ENCODE measurements at regions not wholly inside any gene's neighbourhood (a gene's known extent, or its start where the extent isn't known, plus 50 kb on each side); places are given as distances from the start of the nearest gene placed in this dataset.

- no peaks in the 10 kb centered on the region for H3K79me2 ChIP-seq
- H3K4me1 ChIP-seq (ENCODE audit: insufficient read depth) = no peaks in the 10 kb centered on the region
- H3K27me3 ChIP-seq = no peaks in the 10 kb centered on the region
- no peaks in the 10 kb centered on the region for H3K36me3 ChIP-seq (replicated peaks; ENCODE audit: insufficient read depth, low read depth)
- H3K4me3 ChIP-seq = no peak overlapping the region
- no peak overlapping the region for H3K4me2 ChIP-seq
- WGBS (ENCODE audit: low lambda C conversion rate, missing lambda C conversion rate) = 59% methylated on average over 2 of the region's 2 CpGs
- H3K27ac ChIP-seq = no peak overlapping the region
- no peaks in the 10 kb centered on the region for H3K9me3 ChIP-seq (ENCODE audit: low read depth)
- H3K9me2 ChIP-seq (replicated peaks; ENCODE audit: insufficient read depth) = no peaks in the 10 kb centered on the region
- H4K20me1 ChIP-seq (ENCODE audit: insufficient read depth, poor library complexity, severe bottlenecking) = no peaks in the 10 kb centered on the region
- no peak for DNase-seq (ENCODE audit: low spot score)
- H2AFZ ChIP-seq = no peak overlapping the region
- TF ChIP-seq EZH2 (IDR thresholded peaks at IDR 0.05; ENCODE audit: borderline replicate concordance) (no peak), EZH2phosphoT487 (IDR thresholded peaks at IDR 0.05; ENCODE audit: low read depth, severe bottlenecking, unreplicated experiment) (no peak), CTCF (IDR thresholded peaks at IDR 0.05; ENCODE audit: poor library complexity) (no peak)
Measured at GRCh38 chr7:41219276-41219675, 483.6 kb downstream of the INHBA start.

GRCh38 chr7:41217306-41217705, 485.6 kb downstream of the INHBA start:
- no peak overlapping the region for H3K27ac ChIP-seq
- no peak overlapping the region for H2AFZ ChIP-seq
- H3K27me3 ChIP-seq = no peaks in the 10 kb centered on the region
- H3K4me1 ChIP-seq (ENCODE audit: insufficient read depth) = no peaks in the 10 kb centered on the region
- no peak overlapping the region for H3K4me3 ChIP-seq
- 71% methylated on average over 3 of the region's 3 CpGs for WGBS (ENCODE audit: low lambda C conversion rate, missing lambda C conversion rate)
- TF ChIP-seq EZH2 (IDR thresholded peaks at IDR 0.05; ENCODE audit: borderline replicate concordance) (no peak), CTCF (IDR thresholded peaks at IDR 0.05; ENCODE audit: poor library complexity) (no peak), EZH2phosphoT487 (IDR thresholded peaks at IDR 0.05; ENCODE audit: low read depth, severe bottlenecking, unreplicated experiment) (no peak)
- H4K20me1 ChIP-seq (ENCODE audit: insufficient read depth, poor library complexity, severe bottlenecking) = no peaks in the 10 kb centered on the region
- DNase-seq (ENCODE audit: low spot score) = no peak
- H3K9me3 ChIP-seq (ENCODE audit: low read depth) = no peaks in the 10 kb centered on the region
- no peaks in the 10 kb centered on the region for H3K9me2 ChIP-seq (replicated peaks; ENCODE audit: insufficient read depth)
- no peaks in the 10 kb centered on the region for H3K36me3 ChIP-seq (replicated peaks; ENCODE audit: insufficient read depth, low read depth)
- no peak overlapping the region for H3K4me2 ChIP-seq
- no peaks in the 10 kb centered on the region for H3K79me2 ChIP-seq

- H2AFZ ChIP-seq = no peak overlapping the region
- H3K27ac ChIP-seq = no peak overlapping the region
- DNase-seq (ENCODE audit: low spot score) = no peak
- H3K4me2 ChIP-seq = no peak overlapping the region
- 61% methylated on average over 9 of the region's 9 CpGs for WGBS (ENCODE audit: low lambda C conversion rate, missing lambda C conversion rate)
- H3K4me1 ChIP-seq (ENCODE audit: insufficient read depth) = no peaks in the 10 kb centered on the region
- H3K27me3 ChIP-seq = no peaks in the 10 kb centered on the region
- H3K9me3 ChIP-seq (ENCODE audit: low read depth) = no peaks in the 10 kb centered on the region
- H3K9me2 ChIP-seq (replicated peaks; ENCODE audit: insufficient read depth) = no peaks in the 10 kb centered on the region
- TF ChIP-seq EZH2 (IDR thresholded peaks at IDR 0.05; ENCODE audit: borderline replicate concordance) (no peak), EZH2phosphoT487 (IDR thresholded peaks at IDR 0.05; ENCODE audit: low read depth, severe bottlenecking, unreplicated experiment) (no peak), CTCF (IDR thresholded peaks at IDR 0.05; ENCODE audit: poor library complexity) (no peak)
- no peaks in the 10 kb centered on the region for H3K36me3 ChIP-seq (replicated peaks; ENCODE audit: insufficient read depth, low read depth)
- no peaks in the 10 kb centered on the region for H4K20me1 ChIP-seq (ENCODE audit: insufficient read depth, poor library complexity, severe bottlenecking)
- no peaks in the 10 kb centered on the region for H3K79me2 ChIP-seq
- no peak overlapping the region for H3K4me3 ChIP-seq
Measured at GRCh38 chr7:41207141-41207540, 495.7 kb downstream of the INHBA start.

GRCh38 chr7:41206267-41206666, 496.6 kb downstream of the INHBA start:
- no peak for DNase-seq (ENCODE audit: low spot score)
- Histone ChIP-seq H3K9me2 (replicated peaks; ENCODE audit: insufficient read depth) (no peaks in the 10 kb centered on the region), H3K4me2 (peak overlapping the region; percentile 35), H3K27me3 (no peaks in the 10 kb centered on the region), H3K4me1 (ENCODE audit: insufficient read depth) (no peaks in the 10 kb centered on the region), H3K9me3 (ENCODE audit: low read depth) (no peaks in the 10 kb centered on the region), H3K36me3 (replicated peaks; ENCODE audit: insufficient read depth, low read depth) (no peaks in the 10 kb centered on the region), H2AFZ (no peak overlapping the region), H3K27ac (no peak overlapping the region), H4K20me1 (ENCODE audit: insufficient read depth, poor library complexity, severe bottlenecking) (no peaks in the 10 kb centered on the region), H3K4me3 (no peak overlapping the region), H3K79me2 (no peaks in the 10 kb centered on the region)
- 44% methylated on average over 2 of the region's 2 CpGs for WGBS (ENCODE audit: low lambda C conversion rate, missing lambda C conversion rate)
- TF ChIP-seq EZH2phosphoT487 (IDR thresholded peaks at IDR 0.05; ENCODE audit: low read depth, severe bottlenecking, unreplicated experiment) (no peak), EZH2 (IDR thresholded peaks at IDR 0.05; ENCODE audit: borderline replicate concordance) (no peak), CTCF (IDR thresholded peaks at IDR 0.05; ENCODE audit: poor library complexity) (no peak)
